Gastroesophageal sphincter (tissue), 4 donors: ENCODE measurements at regions not wholly inside any gene's neighbourhood (a gene's known extent, or its start where the extent isn't known, plus 50 kb on each side); places are given as distances from the start of the nearest gene placed in this dataset.

Experiments used
- ATAC-seq: fragments of 150-250 bp; one replicate; pipeline ENCODE4 v1.9.1; 2016; ENCODE audit warnings: mild to moderate bottlenecking, moderate library complexity
- H3K27ac ChIP-seq, 4 donors: fragments of 200-600 bp; sonication (generic) in 3 of 4; 1 replicate in 3 of 4; 2 replicates in 1 of 4; pipeline ENCODE4 v1.5.1; 2016 to 2019
- H3K27me3 ChIP-seq: fragments of 200-600 bp; sonication (generic); one replicate; pipeline ENCODE4 v1.5.1; 2019
- H3K36me3 ChIP-seq, 2 donors: fragments of 200-600 bp; sonication (generic); one replicate each; pipeline ENCODE4 v1.5.1; 2019; ENCODE audit warnings: control low read depth in 1 of 2
- H3K4me1 ChIP-seq, 3 donors: fragments of 200-600 bp; sonication (generic); 1 replicate in 2 of 3; 2 replicates in 1 of 3; pipeline ENCODE4 v1.5.1; 2016 to 2019; ENCODE audit warnings: control low read depth in 2 of 3
- H3K4me3 ChIP-seq, 2 donors: fragments of 200-600 bp; sonication (generic); one replicate each; pipeline ENCODE4 v1.5.1; 2019; ENCODE audit warnings: mild to moderate bottlenecking in 1 of 2, moderate library complexity in 1 of 2
- H3K9me3 ChIP-seq, 3 donors: fragments of 200-600 bp; sonication (generic); one replicate each; pipeline ENCODE4 v1.5.1; 2017 to 2019; ENCODE audit warnings: control low read depth in 2 of 3
- CTCF ChIP-seq, 4 experiments: fragments of 200-600 bp in 2 of 4; fragments of 450-650 bp in 2 of 4; sonication (generic) in 1 of 4; IDR thresholded peaks; one replicate each; pipeline ENCODE4 v1.5.1; 2017 to 2019; ENCODE audit warnings: antibody characterized with exemption in 4 of 4, mild to moderate bottlenecking in 2 of 4, moderate library complexity in 2 of 4
- EP300 ChIP-seq: sonication (generic); formaldehyde crosslinking; IDR thresholded peaks from one replicate; pipeline ENCODE4 v1.6.1; 2017; ENCODE audit warnings: antibody characterized with exemption, mild to moderate bottlenecking
- POLR2A ChIP-seq, 2 donors: fragments of 450-650 bp; IDR thresholded peaks; one replicate each; pipeline ENCODE4 v1.6.1; 2017; ENCODE audit warnings: antibody characterized with exemption in 2 of 2, mild to moderate bottlenecking in 2 of 2, moderate library complexity in 1 of 2
- POLR2AphosphoS5 ChIP-seq: sonication (generic); formaldehyde crosslinking; IDR thresholded peaks from one replicate; pipeline ENCODE4 v1.6.1; 2017; ENCODE audit warnings: antibody characterized with exemption
- WGBS, 2 donors: methylation state at CpG; one replicate each; pipeline ENCODE4 v1.1.5; 2018; ENCODE audit warnings: low coverage in 1 of 2; 5-methylcytosine and 5-hydroxymethylcytosine counted together

- no peak for ATAC-seq
- TF ChIP-seq POLR2A (IDR thresholded peaks at IDR 0.05), result no peak
- TF ChIP-seq EP300, result no peak
- no peak for TF ChIP-seq CTCF (IDR thresholded peaks at IDR 0.05)
- TF ChIP-seq POLR2AphosphoS5, result no peak
- no peak overlapping the region for H3K4me3 ChIP-seq
- H3K36me3 ChIP-seq, result no peaks in the 10 kb centered on the region
- no peaks in the 10 kb centered on the region for H3K9me3 ChIP-seq
- no peaks in the 10 kb centered on the region for H3K27me3 ChIP-seq
- WGBS, 2 donors, result 60 to 93% methylated on average over 5 of the region's 5 CpGs
- H3K27ac ChIP-seq, result no peak overlapping the region
- no peaks in the 10 kb centered on the region for H3K4me1 ChIP-seq
Observed at GRCh38 chrX:22541926-22542325, 269.2 kb downstream of the CBLL2 start.

- Histone ChIP-seq H3K4me1 (no peaks in the 10 kb centered on the region), H3K36me3 (no peaks in the 10 kb centered on the region), H3K27me3 (no peaks in the 10 kb centered on the region), H3K27ac (no peak overlapping the region), H3K9me3 (no peaks in the 10 kb centered on the region), H3K4me3 (no peak overlapping the region)
- WGBS, 2 donors, result 89 to 90% methylated on average over 3 of the region's 3 CpGs
- TF ChIP-seq CTCF (IDR thresholded peaks at IDR 0.05) (no peak), POLR2A (IDR thresholded peaks at IDR 0.05) (no peak), EP300 (no peak), POLR2AphosphoS5 (no peak)
- no peak for ATAC-seq
Observed at GRCh38 chrX:22542641-22543040, 269.9 kb downstream of the CBLL2 start.

- H3K4me1 ChIP-seq, result no peaks in the 10 kb centered on the region
- H3K36me3 ChIP-seq, result no peaks in the 10 kb centered on the region
- no peaks in the 10 kb centered on the region for H3K9me3 ChIP-seq
- no peak for ATAC-seq
- no peaks in the 10 kb centered on the region for H3K27me3 ChIP-seq
- H3K4me3 ChIP-seq, result no peak overlapping the region
- H3K27ac ChIP-seq, result no peak overlapping the region
- WGBS, 2 donors, result 49 to 70% methylated on average over 2 to 3 of the region's 4 CpGs
- no peak for TF ChIP-seq EP300
- TF ChIP-seq POLR2AphosphoS5, result no peak
- no peak for TF ChIP-seq POLR2A (IDR thresholded peaks at IDR 0.05)
- TF ChIP-seq CTCF (IDR thresholded peaks at IDR 0.05), result no peak
Observed at GRCh38 chrX:22559506-22559905, 286.8 kb downstream of the CBLL2 start.

GRCh38 chrX:22575161-22575845, 302.6 kb downstream of the CBLL2 start:
- Histone ChIP-seq H3K4me3 (no peak overlapping the region), H3K27me3 (no peaks in the 10 kb centered on the region), H3K9me3 (no peaks in the 10 kb centered on the region), H3K27ac (no peak overlapping the region), H3K4me1 (no peaks in the 10 kb centered on the region), H3K36me3 (no peaks in the 10 kb centered on the region)
- WGBS, 2 donors, result 73 to 82% methylated on average over 1 of the region's 1 CpG
- no peak for ATAC-seq
- TF ChIP-seq POLR2A (IDR thresholded peaks at IDR 0.05) (no peak), CTCF (IDR thresholded peaks at IDR 0.05) (no peak)

- no peak overlapping the region for H3K27ac ChIP-seq
- TF ChIP-seq POLR2AphosphoS5 (no peak), POLR2A (IDR thresholded peaks at IDR 0.05) (no peak), EP300 (no peak), CTCF (IDR thresholded peaks at IDR 0.05) (no peak)
- no peak for ATAC-seq
- no peaks in the 10 kb centered on the region for H3K4me1 ChIP-seq
- no peaks in the 10 kb centered on the region for H3K36me3 ChIP-seq
- no peaks in the 10 kb centered on the region for H3K9me3 ChIP-seq
- WGBS, 2 donors, result 11 to 51% methylated on average over 2 to 3 of the region's 3 CpGs
- no peaks in the 10 kb centered on the region for H3K27me3 ChIP-seq
- H3K4me3 ChIP-seq, result no peak overlapping the region
Observed at GRCh38 chrX:22577181-22577580, 304.5 kb downstream of the CBLL2 start.
